Fibroblast of skin of back (primary cell): ENCODE measurements at regions not wholly inside any gene's neighbourhood (a gene's known extent, or its start where the extent isn't known, plus 50 kb on each side); places are given as distances from the start of the nearest gene placed in this dataset.

ENCODE experiments used
- DNase-seq: peaks from one replicate; pipeline ENCODE4 v3.0.0-alpha.2; 2013

DNA sequence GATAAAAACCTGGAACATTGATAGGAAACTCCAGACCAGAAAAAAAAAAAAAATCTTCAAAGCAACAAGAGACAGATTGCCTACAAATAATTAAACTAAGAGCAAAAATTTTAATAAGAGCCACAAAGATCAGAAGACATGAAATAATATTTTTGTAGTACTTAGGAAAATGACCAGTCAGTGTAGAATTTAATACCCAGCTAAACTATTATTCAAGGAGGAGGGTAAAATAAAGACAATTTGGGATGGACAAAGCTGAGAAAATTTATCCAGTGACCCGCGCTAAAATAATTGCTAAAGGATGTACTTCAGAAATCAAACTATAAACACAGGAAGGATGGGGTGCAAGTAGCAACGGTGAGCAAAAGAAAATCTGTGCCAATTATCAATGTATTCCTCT is 133.2 kb downstream of the AQP9 start:
- DNase-seq: no peak

DNA sequence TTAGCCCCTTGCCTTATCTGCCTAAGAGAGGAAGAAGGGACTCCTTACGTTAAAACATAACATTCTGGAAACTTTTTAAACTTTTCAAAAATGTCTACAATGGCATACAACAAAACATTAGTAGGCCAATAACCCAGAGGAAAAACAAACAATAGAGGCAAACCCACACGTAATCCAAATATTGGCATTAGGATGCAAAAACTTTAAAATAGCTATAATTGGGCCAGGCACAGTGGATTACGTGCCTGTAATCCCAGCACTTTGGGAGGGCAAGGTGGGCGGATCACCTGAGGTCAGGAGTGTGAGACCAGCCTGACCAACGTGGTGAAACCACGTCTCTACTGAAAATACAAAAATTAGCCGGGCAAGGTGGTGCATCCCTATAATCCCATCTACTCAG is 134.9 kb downstream of the AQP9 start:
- DNase-seq: no peak

DNA sequence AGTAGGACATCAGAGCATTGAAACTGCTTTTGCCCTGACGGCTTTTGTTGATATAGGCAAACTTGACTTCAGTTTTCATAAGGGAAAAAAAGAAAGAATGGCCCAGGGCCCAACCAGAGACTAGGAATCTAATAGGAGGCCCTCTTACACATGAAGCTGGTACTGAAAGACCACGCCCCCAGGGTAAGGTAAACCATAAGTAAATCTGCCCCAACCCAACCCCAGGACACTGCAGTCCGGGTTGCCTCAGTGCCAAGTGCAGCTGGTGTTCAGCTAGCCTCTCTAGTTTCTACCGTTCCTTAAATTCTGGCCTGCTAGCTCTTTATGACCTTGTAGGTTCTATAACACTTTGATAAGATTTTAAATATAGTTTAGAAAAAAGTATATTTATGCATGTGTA is 136.7 kb downstream of the AQP9 start:
- DNase-seq: no peak

DNA sequence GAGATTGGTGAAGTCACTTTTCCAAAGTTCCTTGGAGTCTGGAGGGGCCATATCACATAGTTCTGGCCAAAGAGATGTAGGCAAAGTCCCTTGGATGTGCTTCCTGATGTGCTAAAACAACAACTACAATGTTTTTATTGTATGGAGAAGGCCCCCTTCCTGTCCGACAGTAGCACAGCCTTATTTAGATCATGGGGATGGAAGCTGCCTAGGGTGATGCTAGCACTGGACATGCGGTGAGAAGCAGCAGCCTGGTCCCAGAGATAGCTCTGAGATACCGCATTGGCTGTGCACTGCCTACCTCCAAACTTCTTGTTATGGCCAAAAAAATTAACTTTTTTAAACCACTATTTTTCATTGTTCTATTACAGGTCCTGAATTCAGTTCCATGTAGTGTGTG is 137.6 kb downstream of the AQP9 start:
- no peak for DNase-seq

DNA sequence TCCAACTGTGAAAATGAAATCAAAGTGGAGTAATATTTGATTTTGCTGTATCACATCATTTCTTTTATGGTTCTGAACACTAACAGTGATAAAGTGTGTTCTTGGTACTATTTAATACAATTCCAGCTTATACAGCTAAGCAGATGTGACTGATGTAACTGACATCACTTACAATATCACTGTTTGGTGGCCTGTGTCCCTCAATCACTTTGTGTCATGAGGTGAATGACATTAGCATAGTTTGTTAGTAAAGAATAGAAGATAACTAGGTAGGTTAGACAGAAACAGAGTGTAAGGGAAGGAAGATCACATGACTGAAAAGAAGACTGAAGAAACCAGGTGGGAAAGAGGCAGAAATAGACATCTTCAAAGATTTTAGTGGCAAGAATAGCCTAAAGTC is 138.7 kb downstream of the AQP9 start:
- DNase-seq: no peak

DNA sequence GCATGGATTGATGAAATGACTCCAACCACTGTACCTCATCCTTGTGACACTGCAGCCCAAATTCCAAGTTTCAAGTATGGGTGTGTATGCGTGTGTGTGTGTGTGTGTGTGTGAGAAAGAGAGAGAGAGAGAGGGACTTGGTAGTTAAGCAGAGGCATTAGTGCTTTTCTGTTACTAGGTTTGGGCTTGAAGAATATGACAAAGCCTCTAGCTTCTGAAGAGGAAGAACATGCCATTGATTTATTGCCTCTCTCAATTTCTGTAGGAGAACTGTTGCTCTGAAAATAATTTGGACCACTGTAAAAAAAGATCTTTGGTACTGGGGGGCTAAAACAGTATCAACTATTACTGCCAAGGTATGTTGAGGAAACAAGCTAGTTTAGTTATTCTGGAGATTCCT is 139.2 kb downstream of the AQP9 start:
- DNase-seq: no peak

DNA sequence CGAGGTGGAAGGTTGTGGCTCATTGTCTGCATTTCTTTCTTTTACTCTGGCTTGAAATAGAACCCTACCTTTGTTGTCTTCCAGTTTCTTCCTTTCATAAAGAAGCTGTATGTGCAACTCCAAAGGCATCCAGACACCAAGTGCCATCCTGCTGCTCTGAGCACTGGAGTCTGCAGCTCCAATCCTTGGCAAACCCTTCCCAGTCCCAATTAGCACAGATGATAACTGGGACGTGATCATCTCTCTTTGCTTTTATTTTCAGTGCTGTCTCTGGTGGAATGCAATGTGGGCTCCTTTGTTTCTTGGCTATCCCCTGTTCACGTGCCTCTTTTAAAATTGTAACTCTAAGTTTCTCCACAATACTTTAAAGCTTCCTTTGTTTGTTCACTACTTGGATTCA is 140.9 kb downstream of the AQP9 start:
- no peak for DNase-seq

DNA sequence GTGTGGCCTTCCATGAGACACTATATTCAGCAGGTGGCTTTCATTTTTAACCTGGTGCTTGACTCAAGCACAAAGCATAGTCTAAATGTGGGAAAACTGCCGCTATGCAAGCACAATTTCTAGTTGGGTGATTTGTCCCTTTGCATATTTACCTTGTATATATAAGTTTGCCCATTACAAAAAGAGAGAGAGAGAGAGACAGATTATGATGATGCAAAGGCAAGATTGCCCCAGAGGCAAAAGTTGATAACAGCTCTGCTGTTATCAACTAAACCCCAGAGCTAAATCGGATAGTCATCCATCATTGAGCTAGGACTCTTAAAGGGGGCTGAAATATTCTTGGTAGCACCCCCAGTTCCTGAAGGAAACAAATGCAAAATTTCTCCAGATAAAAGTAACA is 141.5 kb downstream of the AQP9 start:
- DNase-seq: no peak

DNA sequence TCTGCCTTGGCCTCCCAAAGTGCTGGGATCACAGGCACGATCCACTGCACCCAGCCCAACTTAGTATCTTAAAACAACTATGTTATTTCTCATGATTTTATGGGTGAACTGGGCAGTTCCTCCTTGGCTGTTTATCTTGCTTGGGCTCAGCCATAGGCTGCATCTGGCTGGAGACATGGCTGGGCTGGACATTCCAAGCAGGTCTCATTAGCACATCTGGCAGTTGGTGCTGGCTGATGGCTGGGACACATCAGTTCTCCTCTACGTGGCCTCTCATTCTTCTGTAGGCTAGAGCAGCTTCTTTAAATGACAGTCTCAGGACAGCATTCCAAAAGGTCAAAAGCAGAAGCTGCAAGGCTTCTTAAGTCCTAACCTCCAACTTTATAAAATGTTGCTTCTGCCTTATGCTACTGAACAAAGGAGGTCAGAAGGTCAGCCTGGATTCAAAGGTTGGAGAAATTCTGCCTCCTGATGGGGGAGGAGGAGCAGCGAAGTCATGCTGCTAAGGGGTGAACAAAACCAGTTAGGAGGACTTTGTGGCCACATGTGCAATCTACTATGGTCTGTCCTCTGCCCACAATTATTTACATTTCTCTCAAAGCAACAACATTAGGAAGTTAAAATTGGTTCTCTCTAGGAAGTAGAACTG is 144.0 kb downstream of the AQP9 start:
- no peak for DNase-seq

DNA sequence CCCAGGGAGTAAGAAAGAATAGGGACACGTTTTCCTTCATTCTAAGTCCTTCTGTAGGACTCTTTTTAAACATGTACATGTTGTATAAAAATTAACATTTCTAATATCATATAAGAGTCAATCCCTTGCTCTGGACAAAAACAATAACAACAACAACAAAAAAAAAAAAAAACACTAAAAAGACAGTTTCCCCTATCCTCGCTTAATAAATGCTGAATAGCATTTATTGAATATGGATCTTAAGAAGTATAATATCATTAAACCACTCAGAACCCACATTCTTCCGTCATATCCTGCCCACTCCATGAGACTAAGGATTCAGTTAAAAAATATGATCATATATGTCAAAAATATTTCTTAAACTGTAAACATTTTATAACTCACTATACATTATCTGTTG is 145.1 kb downstream of the AQP9 start:
- no peak for DNase-seq

DNA sequence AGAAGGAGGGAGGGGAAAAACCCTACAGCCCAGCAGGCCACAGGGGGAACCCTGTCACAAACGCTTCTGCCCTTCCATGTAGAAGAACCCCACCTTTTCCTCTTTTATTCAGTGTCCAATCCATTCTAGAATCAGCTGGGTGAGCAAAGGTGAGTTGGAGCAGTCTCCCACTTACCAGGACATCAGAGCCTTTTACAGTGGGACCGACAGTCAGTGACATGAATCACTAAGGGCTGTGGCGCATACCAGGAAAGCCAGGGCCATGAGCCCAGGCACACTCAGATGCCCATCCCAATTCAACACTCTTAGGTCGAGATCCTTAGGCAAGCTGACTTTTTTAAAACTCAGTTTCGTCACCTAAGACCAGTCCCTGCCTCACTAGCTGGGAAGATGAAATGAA is 146.1 kb downstream of the AQP9 start:
- DNase-seq: no peak

DNA sequence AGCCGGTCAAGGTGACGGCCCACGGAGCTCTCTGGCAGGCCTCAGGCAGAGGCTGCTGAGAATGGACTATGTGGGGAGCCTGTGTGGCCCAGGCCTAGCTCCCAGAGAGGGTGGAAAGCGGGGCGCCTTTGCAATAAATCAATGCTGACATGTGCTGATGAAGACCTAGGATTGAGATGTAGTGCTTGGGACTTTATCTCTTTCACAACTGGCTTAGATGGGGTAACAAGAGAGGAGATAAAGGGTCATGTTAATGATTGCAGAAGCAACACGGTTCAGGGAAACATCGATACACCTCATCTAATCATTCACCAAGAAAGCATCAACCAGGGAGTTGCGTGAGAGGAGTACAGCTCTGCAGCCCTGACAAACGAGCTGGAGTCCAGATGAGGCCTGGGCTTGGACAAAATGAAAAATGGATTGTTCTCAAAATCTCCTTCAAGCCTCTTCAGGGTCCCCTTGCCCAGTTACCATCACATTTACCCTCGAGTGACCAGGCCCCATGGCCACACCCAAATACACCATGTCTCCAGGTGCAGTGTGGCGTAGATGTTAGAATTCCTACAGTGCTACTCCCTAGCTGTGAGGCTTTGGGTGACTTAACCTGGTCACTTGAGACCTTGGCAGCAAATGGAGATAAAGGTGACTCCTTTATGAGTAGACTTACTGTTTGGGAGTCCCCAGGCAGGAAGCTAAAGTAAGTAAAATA is 146.4 kb upstream of the LIPC start:
- DNase-seq: no peak

DNA sequence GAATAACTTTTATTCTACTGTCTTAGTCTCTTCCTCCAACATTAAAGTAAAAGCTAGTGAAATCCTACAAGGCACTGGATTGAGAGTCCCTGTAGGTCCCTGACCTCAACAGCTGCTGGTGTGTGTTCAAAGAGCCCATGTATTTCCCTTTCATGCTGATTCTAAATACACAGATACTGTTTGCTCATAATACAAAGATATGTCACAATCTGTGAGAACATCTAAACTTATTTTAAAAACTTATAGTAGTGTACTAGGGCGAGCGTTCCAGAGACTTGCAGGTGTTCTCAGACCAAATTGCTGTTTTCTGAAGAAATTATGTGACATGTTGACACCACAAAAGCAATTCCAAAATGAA is 145.9 kb upstream of the LIPC start:
- no peak for DNase-seq

DNA sequence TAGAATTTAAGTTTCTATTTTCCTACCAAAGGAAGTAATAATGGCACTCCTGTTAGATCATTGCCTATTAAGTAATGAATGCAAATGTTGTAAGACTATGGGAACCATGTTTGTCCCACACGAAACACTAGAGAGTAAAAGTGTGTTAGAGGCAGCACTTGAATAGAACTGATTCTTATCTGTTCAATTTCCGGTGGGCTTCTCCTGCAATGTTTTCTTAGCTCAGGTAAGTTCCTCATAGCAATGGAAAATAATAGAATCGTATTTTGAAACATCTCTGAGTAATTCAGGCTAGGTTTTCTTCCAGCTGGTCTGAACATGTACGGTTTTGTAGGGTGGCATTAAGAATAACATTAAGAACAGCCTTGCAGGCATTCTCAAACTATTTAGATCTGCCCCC is 145.3 kb upstream of the LIPC start:
- DNase-seq: no peak

DNA sequence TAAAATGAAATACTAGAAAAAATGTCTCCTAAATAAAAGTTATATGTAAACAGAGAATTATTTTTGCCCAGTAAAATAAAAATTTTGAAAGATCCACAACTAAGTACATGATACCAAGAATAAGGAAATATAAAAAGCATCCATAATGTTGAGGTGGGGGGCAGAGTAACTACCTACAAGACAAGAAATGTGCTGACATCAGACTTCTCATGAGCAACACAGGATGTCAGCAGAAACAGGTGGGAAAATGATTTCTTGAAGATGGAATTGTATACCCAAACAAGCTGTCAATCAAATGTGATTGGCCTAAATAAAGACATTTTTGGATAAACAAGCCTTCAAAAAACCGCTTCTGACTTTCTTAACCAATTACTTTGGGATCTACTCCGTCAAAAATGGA is 143.9 kb upstream of the LIPC start:
- DNase-seq: no peak

DNA sequence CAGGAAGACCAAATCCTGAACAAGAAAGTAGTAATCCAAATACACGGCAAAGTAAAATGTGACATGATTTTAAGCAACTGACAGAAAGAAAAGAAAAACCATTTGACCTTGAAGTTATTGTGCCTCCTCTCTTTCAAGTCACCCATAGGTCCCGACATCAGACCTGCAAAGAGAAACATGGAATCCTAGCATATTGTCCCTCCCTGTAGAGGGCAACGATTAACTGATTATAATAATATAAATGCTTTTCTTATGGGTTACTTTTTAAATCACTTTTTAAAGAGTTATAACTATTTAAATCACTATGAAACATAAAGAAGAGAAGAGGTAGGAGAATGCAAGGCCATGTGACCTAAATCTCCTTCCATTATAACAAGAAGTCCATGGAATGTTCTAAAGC is 143.2 kb upstream of the LIPC start:
- DNase-seq: no peak

DNA sequence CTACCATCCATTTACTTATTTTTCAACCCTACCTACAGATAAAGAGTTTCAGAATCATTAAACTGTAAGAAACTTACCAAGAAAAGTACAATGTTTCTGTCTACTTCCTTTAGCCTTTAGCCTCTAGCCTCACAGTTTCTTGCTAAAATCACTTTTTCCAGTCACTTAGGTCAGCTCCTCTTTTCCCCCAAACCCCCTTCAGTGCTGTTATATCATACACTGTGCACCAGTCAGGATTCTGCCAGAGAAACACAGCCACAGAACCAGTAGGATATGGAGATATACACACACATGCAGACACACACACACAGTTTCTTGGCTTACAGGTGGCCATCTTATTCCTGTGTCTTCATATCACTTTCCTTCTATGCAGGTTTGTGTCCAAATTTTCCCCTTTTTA is 139.9 kb upstream of the LIPC start:
- no peak for DNase-seq

DNA sequence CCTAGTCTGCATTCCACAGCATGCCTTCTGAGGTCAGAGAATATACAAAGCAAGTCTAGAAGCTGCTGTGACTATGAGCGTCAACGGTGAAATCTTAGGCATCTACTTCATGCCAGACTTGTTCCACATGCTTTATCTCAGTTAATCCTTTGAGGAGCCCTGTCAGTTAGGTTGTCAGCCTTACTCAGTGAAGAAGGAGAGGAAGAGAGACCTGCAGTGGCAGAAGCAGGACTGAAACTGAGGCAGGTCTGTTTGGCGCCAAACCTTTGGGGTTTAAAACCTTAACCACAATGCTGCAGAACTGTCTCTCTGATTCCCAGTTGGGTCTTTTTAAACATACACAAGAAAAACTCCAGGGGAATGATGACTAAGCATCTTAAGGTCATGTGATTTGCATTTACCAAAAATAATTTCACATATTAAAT is 139.0 kb upstream of the LIPC start:
- peak; percentile 41 for DNase-seq

DNA sequence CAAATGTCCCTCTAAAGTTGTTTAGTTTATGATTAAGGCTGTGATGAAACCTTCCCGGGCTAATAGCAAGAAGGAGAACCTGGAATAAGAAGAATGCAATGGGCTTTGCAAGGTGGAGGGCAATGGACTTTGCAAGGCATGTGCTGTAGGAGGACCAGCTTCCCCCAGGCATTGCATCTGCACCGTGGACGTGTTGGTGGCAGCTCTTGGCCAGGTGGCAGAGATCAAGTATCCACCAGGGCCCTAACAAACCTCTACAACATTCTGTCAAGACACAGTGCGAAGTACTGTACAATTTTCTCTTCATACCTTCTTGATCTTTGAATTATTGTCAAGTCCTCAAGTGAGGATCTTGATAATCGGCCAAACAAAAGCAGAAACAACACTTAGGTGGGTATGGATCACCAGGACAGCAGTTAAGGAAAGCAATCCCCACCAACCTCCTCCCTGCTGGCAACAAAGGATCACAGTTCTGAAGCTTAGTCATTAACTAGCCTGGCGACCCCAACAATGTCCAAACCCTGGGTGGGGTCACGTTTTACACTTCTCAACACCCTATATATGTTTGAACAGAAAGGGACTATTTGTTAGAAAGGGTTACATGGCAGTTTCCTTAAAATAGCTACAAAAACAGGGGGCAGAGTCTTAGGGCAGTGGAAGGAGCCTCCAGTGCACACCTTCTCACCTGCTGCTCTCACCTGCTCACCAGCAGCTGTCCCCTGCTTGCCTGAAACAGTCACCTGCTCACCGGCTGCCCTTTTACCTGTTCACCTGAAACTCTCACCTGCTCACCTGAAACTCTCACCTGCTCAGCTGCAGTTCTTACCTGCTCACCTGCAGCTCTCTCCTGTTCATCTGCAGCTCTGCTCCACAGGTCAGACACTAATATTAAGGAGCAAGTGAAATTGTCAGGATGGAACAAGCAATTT is 137.9 kb upstream of the LIPC start:
- no peak for DNase-seq

DNA sequence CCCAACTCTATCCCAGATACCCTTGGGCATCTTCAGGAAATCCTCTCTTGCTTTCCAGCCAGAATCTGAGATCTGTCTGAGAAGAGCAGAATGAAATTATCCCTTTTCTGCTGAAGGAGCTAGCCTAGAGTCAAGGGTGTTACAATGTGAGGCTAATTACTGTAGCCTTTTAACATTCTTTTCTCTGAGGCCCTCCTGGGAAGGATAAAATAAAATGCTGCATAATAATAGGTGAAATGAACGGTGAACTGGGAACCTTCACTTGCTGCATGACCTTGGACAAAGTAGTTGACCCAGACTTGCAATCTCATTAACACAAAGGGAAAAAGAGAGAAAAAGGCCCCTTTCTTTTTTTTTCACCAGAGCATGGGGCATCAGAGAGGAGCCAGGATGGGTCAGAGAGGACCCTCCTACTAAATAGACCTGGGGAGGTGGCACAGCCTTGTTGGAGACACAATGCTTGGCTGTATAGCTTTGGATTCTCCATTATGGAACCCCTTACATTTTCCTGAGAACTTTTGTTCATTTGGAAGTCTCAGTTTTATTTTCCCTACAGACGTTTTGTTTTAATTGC is 137.0 kb upstream of the LIPC start:
- DNase-seq: no peak

DNA sequence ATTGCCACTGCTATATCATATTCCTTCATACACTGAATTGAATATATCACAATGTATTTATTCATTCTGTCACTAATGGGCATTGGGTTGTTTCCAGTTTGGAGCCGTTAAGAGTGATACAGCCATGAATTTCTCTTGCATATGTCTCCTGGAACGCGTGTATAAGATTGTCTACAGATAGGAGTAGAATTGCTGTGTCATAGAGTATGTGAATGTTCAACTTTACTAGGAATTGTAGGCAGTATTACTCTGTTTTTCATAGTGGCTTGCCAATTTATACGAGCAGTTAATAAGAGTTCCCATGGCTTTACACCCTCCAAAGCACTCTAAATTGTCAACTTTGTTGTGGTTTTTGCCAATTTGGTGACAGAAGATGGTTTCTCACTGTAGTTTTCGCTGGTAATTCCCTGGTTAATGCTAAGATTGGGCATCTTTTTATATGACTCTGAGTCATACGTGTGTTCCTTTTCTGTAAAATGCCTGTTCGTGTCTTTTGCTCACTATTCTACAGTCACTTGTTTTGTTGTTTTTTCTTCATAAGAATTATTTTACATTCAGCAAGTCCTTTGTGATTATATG is 136.1 kb upstream of the LIPC start:
- DNase-seq: no peak

DNA sequence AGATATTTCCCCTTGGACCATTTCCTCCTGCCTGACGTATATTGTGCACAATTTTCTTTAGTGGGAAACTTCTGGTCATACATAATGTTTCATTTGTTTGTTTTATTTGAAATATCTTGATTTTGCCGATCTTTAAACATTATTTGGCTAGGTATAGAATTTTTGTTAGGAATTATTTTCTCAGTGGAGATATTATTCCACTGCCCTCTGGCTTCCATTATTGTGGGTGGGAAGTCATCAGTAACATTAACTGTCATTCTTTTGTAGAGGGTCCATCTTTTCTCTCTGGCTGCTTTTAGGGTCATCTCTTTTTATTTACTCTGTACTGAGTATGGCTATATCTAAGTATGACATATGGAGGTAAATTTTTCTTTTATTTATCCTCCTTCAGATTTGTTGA is 135.5 kb upstream of the LIPC start:
- DNase-seq: no peak

DNA sequence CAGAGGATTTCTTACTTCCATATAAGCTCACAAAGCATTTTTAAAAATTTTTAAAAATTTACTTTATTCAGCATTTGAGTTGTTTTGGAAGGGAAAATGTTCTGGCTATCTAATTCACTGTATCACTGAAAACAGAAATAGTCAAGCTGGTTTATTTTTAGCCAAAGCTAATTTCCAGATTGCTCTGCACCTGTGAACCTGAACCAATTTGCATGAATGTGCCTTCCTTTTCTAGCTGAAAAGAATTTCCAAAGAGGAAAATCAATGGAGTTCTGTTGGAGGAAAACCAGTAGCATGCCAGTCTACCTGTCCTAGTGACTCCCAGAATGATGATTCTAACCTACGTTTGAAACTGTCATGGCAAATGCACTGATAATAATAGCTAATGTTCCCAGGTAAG is 134.2 kb upstream of the LIPC start:
- no peak for DNase-seq
